LHCN-M2 (cell line): ENCODE measurements at regions not wholly inside any gene's neighbourhood (a gene's known extent, or its start where the extent isn't known, plus 50 kb on each side); places are given as distances from the start of the nearest gene placed in this dataset.
"Not testable (repeated sequence)": the region's sequence is repeated elsewhere in the genome, so short reads cannot be mapped to it uniquely, and the experiment has no call there.

ENCODE experiments used
- DNase-seq: peaks from one replicate; pipeline ENCODE4 v3.0.0-alpha.2; 2012; ENCODE audit warnings: low read depth

- DNase-seq = no peak
Observed at GRCh38 chr12:70069221-70070105, 173.8 kb upstream of the CNOT2 start.

GRCh38 chr12:70070494-70071007, 172.7 kb upstream of the CNOT2 start:
- no peak for DNase-seq

GRCh38 chr12:70074510-70074909, 168.7 kb upstream of the CNOT2 start:
- no peak for DNase-seq

- DNase-seq = no peak
Observed at GRCh38 chr12:70077441-70077840, 165.8 kb upstream of the CNOT2 start.

GRCh38 chr12:70078161-70078560, 165.1 kb upstream of the CNOT2 start:
- no peak for DNase-seq

- DNase-seq = no peak
Observed at GRCh38 chr12:70080566-70080965, 162.7 kb upstream of the CNOT2 start.

GRCh38 chr12:70082997-70083676, 160.1 kb upstream of the CNOT2 start:
- no peak for DNase-seq

- DNase-seq = no peak
Observed at GRCh38 chr12:70083677-70084020, 159.6 kb upstream of the CNOT2 start.

- not testable (repeated sequence) for DNase-seq
Observed at GRCh38 chr12:70086372-70086771, 156.9 kb upstream of the CNOT2 start.

GRCh38 chr12:70091021-70091521, 152.2 kb upstream of the CNOT2 start:
- DNase-seq = no peak

- DNase-seq = no peak
Observed at GRCh38 chr12:70094467-70094866, 148.8 kb upstream of the CNOT2 start.

- DNase-seq = no peak
Observed at GRCh38 chr12:70096759-70097410, 146.3 kb upstream of the CNOT2 start.

GRCh38 chr12:70101064-70101463, 142.2 kb upstream of the CNOT2 start:
- DNase-seq = no peak

GRCh38 chr12:70106347-70106746, 136.9 kb upstream of the CNOT2 start:
- DNase-seq = no peak

- DNase-seq = no peak
Observed at GRCh38 chr12:70110085-70110484, 133.1 kb upstream of the CNOT2 start.

- no peak for DNase-seq
Observed at GRCh38 chr12:70117670-70118069, 125.6 kb upstream of the CNOT2 start.

GRCh38 chr12:70120970-70121369, 122.3 kb upstream of the CNOT2 start:
- DNase-seq = no peak

GRCh38 chr12:70121562-70121961, 121.7 kb upstream of the CNOT2 start:
- DNase-seq = no peak

- no peak for DNase-seq
Observed at GRCh38 chr12:70122804-70123203, 120.4 kb upstream of the CNOT2 start.

GRCh38 chr12:70149013-70149412, 94.2 kb upstream of the CNOT2 start:
- no peak for DNase-seq

GRCh38 chr12:70149665-70150064, 93.6 kb upstream of the CNOT2 start:
- DNase-seq = no peak

GRCh38 chr12:70150230-70150629, 93.0 kb upstream of the CNOT2 start:
- DNase-seq = no peak
